ENCODE measurements at regions not wholly inside any gene's neighbourhood (a gene's known extent, or its start where the extent isn't known, plus 50 kb on each side); places are given as distances from the start of the nearest gene placed in this dataset.

DNA sequence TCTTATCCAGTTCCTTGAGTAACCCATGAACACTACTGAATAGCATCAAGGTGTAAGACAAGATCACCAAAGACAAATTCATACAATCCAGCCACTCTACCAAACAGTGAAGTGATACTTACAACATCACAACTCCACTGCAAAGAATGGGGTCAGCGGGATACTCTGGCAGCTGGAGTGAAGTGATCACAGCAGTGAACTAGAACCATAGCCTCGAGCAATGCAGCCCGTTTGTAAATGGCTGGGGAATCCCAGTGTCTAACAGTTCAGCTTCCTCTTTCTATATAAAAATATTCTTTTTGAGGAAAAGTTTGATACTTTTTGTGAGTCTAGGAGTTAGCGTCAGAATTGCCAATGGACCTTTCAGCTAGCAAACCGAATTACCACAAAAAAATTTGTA is 515.2 kb downstream of the ZNF608 start:
- Histone ChIP-seq H3T11ph (ENCODE audit: low read length) (no peak overlapping the region), H3K27ac (ENCODE audit: insufficient read length, low read depth, low read length) (no peak overlapping the region), H2BK20ac (ENCODE audit: low read depth, low read length, poor library complexity, severe bottlenecking) (no peak overlapping the region), H2BK120ac (ENCODE audit: low read depth, low read length, poor library complexity, severe bottlenecking) (no peak overlapping the region), H3K14ac (ENCODE audit: insufficient read depth, low read length) (no peak overlapping the region), H3K56ac (ENCODE audit: insufficient read length, low read depth, low read length) (no peak overlapping the region), H3K27me3 (ENCODE audit: insufficient read depth, low read length) (no peaks in the 10 kb centered on the region), H3K9me3 (ENCODE audit: control insufficient read depth, low read depth, low read length) (no peaks in the 10 kb centered on the region), H3K4me1 (ENCODE audit: insufficient read depth, low read length) (peaks cover 7% of the 10 kb centered on the region), H3K79me2 (ENCODE audit: insufficient read depth, low read length) (no peaks in the 10 kb centered on the region), H3K79me1 (ENCODE audit: insufficient read depth, low read depth, low read length, poor library complexity, severe bottlenecking) (no peaks in the 10 kb centered on the region), H4K5ac (ENCODE audit: insufficient read length, low read depth, low read length) (no peak overlapping the region), H3K23ac (ENCODE audit: insufficient read length, low read depth, low read length) (no peak overlapping the region), H3K4ac (ENCODE audit: low read depth, low read length) (no peak overlapping the region), H2BK5ac (ENCODE audit: insufficient read length, low read length) (no peak overlapping the region), H2BK15ac (ENCODE audit: low read depth, low read length) (no peak overlapping the region), H3K9ac (ENCODE audit: extremely low read depth, insufficient read length, low read length) (no peak overlapping the region), H4K20me1 (ENCODE audit: control insufficient read depth, insufficient read depth, insufficient read length) (no peaks in the 10 kb centered on the region), H2BK12ac (ENCODE audit: insufficient read length, low read depth, low read length) (no peak overlapping the region), H4K91ac (ENCODE audit: insufficient read length, low read depth, low read length) (no peak overlapping the region), H3K23me2 (ENCODE audit: insufficient read length, low read depth, low read length, poor library complexity, severe bottlenecking) (no peaks in the 10 kb centered on the region), H2AFZ (ENCODE audit: low read length) (no peak overlapping the region), H2AK5ac (ENCODE audit: insufficient read length, low read length) (no peak overlapping the region), H4K8ac (replicated peaks; ENCODE audit: insufficient read length, low read depth, low read length) (no peak overlapping the region), H3K4me2 (ENCODE audit: insufficient read depth, insufficient read length, low read length) (no peak overlapping the region), H3K18ac (ENCODE audit: insufficient read length, low read depth, low read length) (no peak overlapping the region)
- no peak for DNase-seq
- TF ChIP-seq, protein P1, sequence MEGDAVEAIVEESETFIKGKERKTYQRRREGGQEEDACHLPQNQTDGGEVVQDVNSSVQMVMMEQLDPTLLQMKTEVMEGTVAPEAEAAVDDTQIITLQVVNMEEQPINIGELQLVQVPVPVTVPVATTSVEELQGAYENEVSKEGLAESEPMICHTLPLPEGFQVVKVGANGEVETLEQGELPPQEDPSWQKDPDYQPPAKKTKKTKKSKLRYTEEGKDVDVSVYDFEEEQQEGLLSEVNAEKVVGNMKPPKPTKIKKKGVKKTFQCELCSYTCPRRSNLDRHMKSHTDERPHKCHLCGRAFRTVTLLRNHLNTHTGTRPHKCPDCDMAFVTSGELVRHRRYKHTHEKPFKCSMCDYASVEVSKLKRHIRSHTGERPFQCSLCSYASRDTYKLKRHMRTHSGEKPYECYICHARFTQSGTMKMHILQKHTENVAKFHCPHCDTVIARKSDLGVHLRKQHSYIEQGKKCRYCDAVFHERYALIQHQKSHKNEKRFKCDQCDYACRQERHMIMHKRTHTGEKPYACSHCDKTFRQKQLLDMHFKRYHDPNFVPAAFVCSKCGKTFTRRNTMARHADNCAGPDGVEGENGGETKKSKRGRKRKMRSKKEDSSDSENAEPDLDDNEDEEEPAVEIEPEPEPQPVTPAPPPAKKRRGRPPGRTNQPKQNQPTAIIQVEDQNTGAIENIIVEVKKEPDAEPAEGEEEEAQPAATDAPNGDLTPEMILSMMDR (conservative IDR thresholded peaks at IDR 0.05): no peak
- Mint-ChIP-seq H3K4me3 (no peak overlapping the region), H3K9me3 (peaks cover 17% of the 10 kb centered on the region in 2 experiments), H3K27me3 (ENCODE audit: low read depth) (no peaks in the 10 kb centered on the region), H3K36me3 (ENCODE audit: insufficient read depth in 1 of 3, low read depth in 3 of 3) (peaks cover 9 to 34% (median 13%) of the 10 kb centered on the region in 3 experiments), H3K4me1 (peaks cover 43 to 50% of the 10 kb centered on the region in 2 experiments), H3K27ac (no peak overlapping the region)
- no CpG with 5 or more reads among the region's 5 CpGs for whole genome bisulfite sequencing (ENCODE audit: extremely low coverage, insufficient read length, low lambda C conversion rate)
